Skin of body (tissue), 1 donor: ENCODE measurements at regions not wholly inside any gene's neighbourhood (a gene's known extent, or its start where the extent isn't known, plus 50 kb on each side); places are given as distances from the start of the nearest gene placed in this dataset.

Experiments used
- DNase-seq: peaks from one replicate; lab custom pipeline; 2025; lab: John Stamatoyannopoulos, UW

DNA sequence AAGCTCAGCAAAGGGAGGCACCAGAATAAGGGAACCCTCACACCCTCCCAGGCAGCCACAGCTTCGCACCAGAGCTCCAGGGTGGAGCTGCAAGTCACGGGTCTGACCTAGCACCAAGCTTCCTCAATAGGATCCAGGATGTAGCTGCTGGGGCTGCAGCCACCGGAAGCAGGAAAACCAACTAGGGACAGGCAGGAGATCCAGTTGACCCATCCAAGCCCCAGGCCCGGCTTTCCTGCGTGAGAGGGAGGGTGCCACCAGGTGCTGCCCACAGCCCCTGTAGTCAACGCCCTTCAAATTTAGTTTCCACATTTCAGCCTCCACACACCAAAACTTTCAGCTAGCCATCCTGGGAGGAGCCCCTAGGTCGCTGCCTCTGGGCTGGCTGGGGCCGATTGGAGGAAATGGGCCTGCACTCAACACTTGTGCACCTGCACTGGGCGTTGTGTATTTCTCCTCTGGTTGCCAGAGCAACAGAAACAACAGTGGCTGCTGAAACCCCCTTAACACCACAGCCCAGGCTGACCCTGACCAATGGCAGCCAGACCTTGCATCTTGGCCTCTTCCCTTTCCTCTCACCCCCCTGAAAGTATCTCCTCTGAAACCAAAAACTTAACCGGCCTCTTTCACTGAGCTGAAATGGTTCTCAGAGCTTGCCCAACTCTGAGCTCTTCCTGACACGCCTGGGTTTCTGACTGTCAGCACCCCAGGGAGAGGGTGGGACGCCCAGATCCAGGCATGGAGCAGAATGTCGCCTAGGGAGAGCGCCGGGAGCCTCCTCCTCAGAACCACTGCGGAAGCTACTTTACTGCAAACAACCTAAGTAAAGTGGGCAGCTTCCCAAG is 226.5 kb upstream of the MAP3K1 start:
- peak; percentile 58 for DNase-seq

DNA sequence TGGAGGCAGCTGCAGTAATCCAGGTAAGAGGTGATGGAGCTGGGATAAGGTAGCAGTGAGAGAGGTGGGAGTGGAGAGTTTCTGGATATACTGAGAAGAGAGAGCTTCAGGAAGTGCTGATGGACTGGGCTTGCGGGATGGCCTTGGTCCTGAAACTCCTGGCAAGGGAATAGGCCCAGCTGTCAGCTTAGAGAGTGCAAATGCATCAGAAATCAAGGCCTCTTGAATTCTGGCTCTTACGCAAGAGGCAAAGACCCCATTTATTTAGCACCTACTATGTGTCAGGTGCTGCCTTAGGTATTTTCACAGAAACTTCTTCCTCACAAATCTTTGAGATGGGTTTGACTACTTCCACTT is 227.2 kb upstream of the MAP3K1 start:
- DNase-seq = no peak

DNA sequence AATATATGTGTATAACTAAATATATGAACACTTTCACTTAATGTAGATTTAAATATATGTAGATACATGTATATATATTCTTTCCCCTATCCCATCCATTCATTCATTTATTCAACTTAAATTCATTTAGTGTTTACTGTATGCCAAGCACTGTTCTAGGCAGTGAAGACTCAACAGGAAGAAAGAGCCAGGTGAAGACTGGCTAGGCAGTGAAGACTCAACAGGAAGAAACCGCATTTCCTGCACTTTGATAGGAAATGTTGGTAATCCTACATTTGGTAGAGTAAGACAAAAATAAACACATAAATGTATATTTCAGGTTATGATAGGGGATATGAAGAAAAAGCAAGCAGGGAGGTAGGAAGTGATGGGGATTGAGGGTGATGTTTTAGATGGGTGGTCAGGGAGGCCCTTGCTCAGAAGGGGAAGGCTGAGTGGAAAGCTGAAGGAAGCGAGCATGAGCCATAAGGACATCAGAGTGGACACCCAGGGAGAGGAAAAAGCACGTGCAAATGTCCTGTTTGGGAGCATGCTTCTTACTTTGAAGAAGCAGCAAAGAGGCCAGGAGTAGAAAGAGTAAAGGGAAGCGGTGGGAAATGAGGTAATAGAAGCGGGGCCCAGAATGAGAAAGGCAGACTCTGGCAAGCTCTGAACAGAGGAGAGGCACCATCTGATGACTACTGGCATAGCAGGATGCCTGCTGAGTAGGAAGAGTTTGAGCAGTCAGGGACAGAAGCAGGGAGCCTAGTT is 227.8 kb upstream of the MAP3K1 start:
- no peak for DNase-seq

GRCh38 chr5:56585999-56586691 is 229.2 kb upstream of the MAP3K1 start:
- DNase-seq = peak; percentile 82

DNA sequence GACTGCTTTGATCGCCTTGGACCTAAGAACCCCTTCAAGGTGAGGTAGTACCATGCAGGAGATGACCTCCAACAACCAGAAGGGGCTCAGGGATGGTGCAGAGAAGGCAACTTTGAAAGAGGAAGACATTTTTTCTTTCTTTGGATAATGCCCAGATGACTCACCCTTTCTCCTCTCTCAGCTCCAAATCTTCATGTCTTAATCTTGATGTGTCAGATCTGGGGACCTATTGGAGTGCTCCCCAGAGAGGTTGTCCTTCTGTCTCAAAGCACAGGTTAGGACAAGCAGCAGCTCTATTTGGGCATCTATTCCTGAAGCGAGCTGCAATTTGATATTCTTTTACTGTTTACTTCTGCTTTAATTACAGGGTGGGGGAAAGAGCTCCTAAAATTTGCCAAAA is 229.9 kb upstream of the MAP3K1 start:
- no peak for DNase-seq

GRCh38 chr5:56581426-56581825 is 233.9 kb upstream of the MAP3K1 start:
- no peak for DNase-seq

GRCh38 chr5:56580864-56581263 is 234.5 kb upstream of the MAP3K1 start:
- DNase-seq = no peak

DNA sequence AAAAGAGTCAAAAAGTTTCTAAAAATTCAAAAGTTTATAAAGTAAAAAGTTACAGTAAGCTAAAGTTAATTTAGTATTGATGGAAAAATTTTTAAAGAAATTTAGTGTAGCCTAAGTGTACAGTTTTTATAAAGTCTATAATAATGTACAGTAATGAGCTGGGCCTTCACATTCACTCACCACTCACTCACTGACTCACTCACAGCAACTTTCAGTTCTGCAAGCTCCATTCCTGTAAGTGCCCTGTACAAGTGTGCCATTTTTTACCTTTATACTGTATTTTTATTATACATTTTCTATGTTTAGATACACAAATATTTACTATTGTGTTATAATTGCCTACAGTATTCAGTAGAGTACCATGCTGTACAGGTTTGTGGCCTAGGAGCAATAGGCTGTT is 239.5 kb upstream of the MAP3K1 start:
- no peak for DNase-seq

GRCh38 chr5:56574778-56575177 is 240.6 kb upstream of the MAP3K1 start:
- DNase-seq = no peak

- peak; percentile 48 for DNase-seq
Measured at GRCh38 chr5:56569566-56569965, 245.8 kb upstream of the MAP3K1 start.

GRCh38 chr5:56569076-56569475 is 246.3 kb upstream of the MAP3K1 start:
- peak; percentile 15 for DNase-seq

GRCh38 chr5:56567278-56567677 is 248.1 kb upstream of the MAP3K1 start:
- no peak for DNase-seq

- no peak for DNase-seq
Measured at GRCh38 chr5:56566374-56567249, 248.7 kb upstream of the MAP3K1 start.

DNA sequence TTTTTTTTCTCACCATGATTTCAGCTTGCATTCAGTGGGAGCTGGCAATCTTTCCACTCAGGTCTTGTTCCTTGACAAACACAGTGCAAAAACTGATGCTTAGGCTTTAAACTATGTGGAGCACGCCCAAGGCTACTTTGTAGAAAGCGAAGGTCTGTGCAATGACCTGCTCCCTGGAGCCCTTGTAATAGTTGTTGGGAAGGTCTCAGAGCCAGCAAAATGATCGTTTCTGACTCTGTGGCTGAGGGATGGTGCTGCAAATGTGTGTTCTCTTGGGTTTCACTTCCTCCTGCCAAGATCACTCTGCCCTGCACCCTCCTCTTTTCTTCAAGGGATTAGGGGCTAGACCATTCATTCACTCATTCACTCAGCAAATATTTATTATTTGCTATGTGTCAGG is 249.7 kb upstream of the MAP3K1 start:
- no peak for DNase-seq

DNA sequence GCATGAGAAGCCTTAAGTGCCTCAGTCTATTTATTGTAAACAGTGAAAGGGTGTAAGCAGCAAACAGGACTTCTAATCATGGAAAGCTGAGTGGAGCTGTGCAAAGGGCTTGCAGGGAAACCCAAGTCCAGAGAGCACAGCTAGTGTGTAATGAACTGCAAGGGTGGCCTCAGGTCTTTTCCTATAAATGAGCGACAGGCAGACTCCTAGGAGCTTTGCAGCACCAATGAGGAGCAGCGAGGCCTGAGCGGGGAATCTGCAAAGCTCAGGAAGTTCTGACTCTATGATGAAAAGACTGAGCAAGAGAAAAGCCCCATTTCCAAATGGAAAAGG is 250.1 kb upstream of the MAP3K1 start:
- no peak for DNase-seq

- DNase-seq = peak; percentile 17
Measured at GRCh38 chr5:56564541-56565282, 250.6 kb upstream of the MAP3K1 start.

GRCh38 chr5:56561455-56561854 is 253.9 kb upstream of the MAP3K1 start:
- no peak for DNase-seq

DNA sequence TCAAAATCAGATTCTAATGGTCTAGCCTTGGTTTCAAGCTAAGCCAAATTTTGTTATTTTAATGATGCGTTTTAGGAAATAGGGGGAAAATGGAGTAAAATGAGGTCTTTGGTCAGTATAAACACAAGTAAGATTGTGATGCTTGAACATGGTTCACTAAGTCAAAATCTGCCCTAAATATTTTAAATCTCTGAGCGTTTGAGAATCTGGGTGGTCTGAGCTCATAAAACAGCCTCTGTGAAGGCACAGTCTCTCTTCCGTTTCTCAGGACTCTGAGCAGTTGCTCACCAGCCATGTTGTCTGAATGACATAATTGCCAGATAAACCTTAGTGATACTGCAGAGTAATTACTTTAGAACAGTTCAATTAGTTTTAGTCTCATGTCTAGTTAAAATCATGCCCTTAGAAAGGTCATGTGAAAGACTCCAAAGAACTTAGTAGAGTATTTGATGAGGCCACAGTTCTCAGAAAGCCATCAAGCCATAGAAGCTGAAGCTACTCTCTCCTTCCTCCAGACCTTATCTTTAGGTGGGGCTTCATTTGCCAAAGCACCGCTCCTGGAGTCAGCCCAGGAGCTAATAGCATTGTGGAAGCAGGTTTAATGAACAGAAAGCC is 257.1 kb upstream of the MAP3K1 start:
- DNase-seq = no peak

DNA sequence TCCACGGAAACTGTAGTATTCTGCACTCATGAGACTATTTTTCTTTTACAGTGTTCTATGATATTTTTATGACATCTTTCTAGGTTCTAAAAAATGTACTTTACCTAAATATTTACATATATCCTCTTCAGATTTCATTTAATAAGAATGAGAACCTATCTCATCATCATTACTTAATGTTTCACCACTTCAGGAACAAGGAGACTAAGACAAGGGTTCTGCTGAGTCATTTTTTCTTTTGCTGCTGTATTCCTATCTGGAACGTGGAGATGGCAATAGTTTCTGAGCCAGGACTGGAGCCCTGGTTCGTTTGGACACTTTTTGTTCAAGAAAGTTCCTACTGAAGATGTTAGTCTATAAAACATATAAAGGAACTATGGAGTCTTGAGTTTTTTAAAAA is 258.2 kb upstream of the MAP3K1 start:
- DNase-seq = no peak

- no peak for DNase-seq
Measured at GRCh38 chr5:56552612-56553268, 262.6 kb upstream of the MAP3K1 start.
